Spleen (tissue), 7 donors: ENCODE measurements at regions not wholly inside any gene's neighbourhood (a gene's known extent, or its start where the extent isn't known, plus 50 kb on each side); places are given as distances from the start of the nearest gene placed in this dataset.

Experiments used
- CTCF ChIP-seq, 11 experiments: fragments of 200-600 bp in 7 of 11; fragments of 450-650 bp in 4 of 11; sonication (generic) in 4 of 11; IDR thresholded peaks in 8 of 11; conservative IDR thresholded peaks in 3 of 11; 1 replicate in 7 of 11; 2 replicates in 4 of 11; pipeline versions ENCODE4 v1.4.0 to v1.8.0; 2016 to 2021; ENCODE audit warnings: antibody characterized with exemption in 11 of 11, inconsistent platforms in 4 of 11, mild to moderate bottlenecking in 1 of 11
- POLR2A ChIP-seq, 3 donors: fragments of 450-650 bp; IDR thresholded peaks; one replicate each; pipeline ENCODE4 v1.5.1; 2017; ENCODE audit warnings: antibody characterized with exemption in 3 of 3, mild to moderate bottlenecking in 1 of 3
- donor health status: DM: no; HTN: no; CAD: no; lungs with moderate emphysema.
- donor health status: DM: no; HTN: no; CAD: no.
- donor health status: DM: no; HTN: no; CAD: no.

- TF ChIP-seq CTCF (IDR thresholded peaks at IDR 0.05 in 8 of 11, conservative IDR thresholded peaks at IDR 0.05 in 3 of 11) (no peak), POLR2A (IDR thresholded peaks at IDR 0.05) (no peak)
Observed at GRCh38 chr18:24629921-24630320, 169.5 kb downstream of the HRH4 start.
